DND-41 (cell line): ENCODE measurements at regions not wholly inside any gene's neighbourhood (a gene's known extent, or its start where the extent isn't known, plus 50 kb on each side); places are given as distances from the start of the nearest gene placed in this dataset.

ENCODE experiments used
- CTCF ChIP-seq: IDR thresholded peaks from 2 replicates; pipeline ENCODE4 v1.5.1; 2012; ENCODE audit warnings: borderline replicate concordance, low read length, moderate library complexity, mild to moderate bottlenecking; ENCODE audit not compliant: poor library complexity, severe bottlenecking; ENCODE audit errors: extremely low read depth
- EZH2 ChIP-seq: IDR thresholded peaks from 3 replicates; pipeline ENCODE4 v1.6.1; 2012; ENCODE audit warnings: borderline replicate concordance, low read depth, mild to moderate bottlenecking, moderate library complexity, low read length, inconsistent platforms; ENCODE audit not compliant: severe bottlenecking

- TF ChIP-seq CTCF: no peak
- TF ChIP-seq EZH2: no peak
Observed at GRCh38 chr17:33983824-33984574, 271.1 kb upstream of the CCL2 start.
